OCI-LY1 (cell line): ENCODE measurements at regions not wholly inside any gene's neighbourhood (a gene's known extent, or its start where the extent isn't known, plus 50 kb on each side); places are given as distances from the start of the nearest gene placed in this dataset.

Source experiments
- EZH2 ChIP-seq: fragments of 200-600 bp; sonication (generic), shearing (Covaris generic); IDR thresholded peaks from 2 replicates; pipeline ENCODE4 v1.8.0; 2017; ENCODE audit warnings: borderline replicate concordance, mixed run types, mild to moderate bottlenecking, antibody characterized with exemption, low read length, moderate library complexity, mixed read lengths
- TF ChIP-seq, protein P1 (sequence below): fragments of 200-600 bp; sonication (generic), shearing (Covaris generic); IDR thresholded peaks from 2 replicates; pipeline ENCODE4 v1.5.1; 2017; ENCODE audit warnings: mild to moderate bottlenecking, antibody characterized with exemption, low read length, moderate library complexity, mixed read lengths

DNA sequence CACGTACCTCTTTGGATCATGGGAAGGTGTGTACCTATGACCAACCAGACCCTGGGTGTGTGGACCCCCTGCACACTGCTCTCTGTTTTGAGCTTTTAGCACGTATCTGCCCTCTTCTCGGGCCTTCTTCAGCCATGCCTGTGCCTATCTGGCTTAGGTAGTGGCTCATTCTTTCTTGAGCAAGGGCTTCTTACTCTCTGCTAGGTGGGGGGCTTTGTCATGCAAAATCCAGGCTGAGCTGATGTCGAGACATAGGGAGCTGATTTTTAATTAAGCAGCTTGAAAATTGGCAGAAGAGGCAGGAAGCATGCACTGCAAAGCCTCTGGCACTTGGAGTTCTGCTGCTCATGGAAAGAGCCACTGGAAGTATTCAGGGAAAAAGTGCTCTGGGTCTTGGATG, 181.6 kb upstream of the IRX6 start:
- no peak for TF ChIP-seq EZH2
- TF ChIP-seq, protein P1, sequence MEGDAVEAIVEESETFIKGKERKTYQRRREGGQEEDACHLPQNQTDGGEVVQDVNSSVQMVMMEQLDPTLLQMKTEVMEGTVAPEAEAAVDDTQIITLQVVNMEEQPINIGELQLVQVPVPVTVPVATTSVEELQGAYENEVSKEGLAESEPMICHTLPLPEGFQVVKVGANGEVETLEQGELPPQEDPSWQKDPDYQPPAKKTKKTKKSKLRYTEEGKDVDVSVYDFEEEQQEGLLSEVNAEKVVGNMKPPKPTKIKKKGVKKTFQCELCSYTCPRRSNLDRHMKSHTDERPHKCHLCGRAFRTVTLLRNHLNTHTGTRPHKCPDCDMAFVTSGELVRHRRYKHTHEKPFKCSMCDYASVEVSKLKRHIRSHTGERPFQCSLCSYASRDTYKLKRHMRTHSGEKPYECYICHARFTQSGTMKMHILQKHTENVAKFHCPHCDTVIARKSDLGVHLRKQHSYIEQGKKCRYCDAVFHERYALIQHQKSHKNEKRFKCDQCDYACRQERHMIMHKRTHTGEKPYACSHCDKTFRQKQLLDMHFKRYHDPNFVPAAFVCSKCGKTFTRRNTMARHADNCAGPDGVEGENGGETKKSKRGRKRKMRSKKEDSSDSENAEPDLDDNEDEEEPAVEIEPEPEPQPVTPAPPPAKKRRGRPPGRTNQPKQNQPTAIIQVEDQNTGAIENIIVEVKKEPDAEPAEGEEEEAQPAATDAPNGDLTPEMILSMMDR = no peak
